ENCODE measurements at regions not wholly inside any gene's neighbourhood (a gene's known extent, or its start where the extent isn't known, plus 50 kb on each side); places are given as distances from the start of the nearest gene placed in this dataset.

DNA sequence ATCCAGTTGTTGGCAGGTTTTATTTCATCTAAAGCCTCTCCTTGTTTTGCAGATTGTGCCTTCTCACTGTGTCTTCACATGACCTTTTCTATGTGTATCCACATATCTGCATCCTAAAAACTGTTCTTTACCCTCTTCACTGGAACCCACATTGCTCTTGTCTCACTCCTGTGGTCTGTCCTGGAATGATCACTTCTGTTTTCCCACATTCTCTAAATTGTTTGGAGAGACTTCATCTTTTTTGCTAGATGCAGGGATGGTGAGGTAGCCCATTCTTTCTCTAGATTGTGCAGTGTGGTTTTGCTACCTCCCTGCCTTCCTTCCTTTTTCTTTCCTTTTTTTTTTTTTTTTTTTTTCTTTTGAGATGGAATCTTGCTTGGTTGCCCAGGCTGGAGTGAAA is 608.6 kb upstream of the MIR17HG start:
- Histone ChIP-seq H3K9ac (ENCODE audit: low read length) (no peak overlapping the region), H3K9me3 (ENCODE audit: insufficient read depth, low read length) (no peaks in the 10 kb centered on the region), H3K9me2 (replicated peaks; ENCODE audit: insufficient read depth, low read length) (no peaks in the 10 kb centered on the region), H2AFZ (ENCODE audit: low read depth, low read length, severe bottlenecking) (no peak overlapping the region), H3K36me3 (ENCODE audit: low read length) (no peaks in the 10 kb centered on the region), H3K4me3 (ENCODE audit: insufficient read depth, low read length, poor library complexity, severe bottlenecking) (no peak overlapping the region), H3F3A (ENCODE audit: insufficient read depth) (no peaks in the 10 kb centered on the region), H3K79me2 (ENCODE audit: insufficient read depth, low read length) (no peaks in the 10 kb centered on the region), H3K27me3 (ENCODE audit: low read length) (no peaks in the 10 kb centered on the region), H3K4me2 (ENCODE audit: low read depth, low read length, poor library complexity, severe bottlenecking) (no peak overlapping the region), H4K20me1 (ENCODE audit: low read depth, low read length) (no peaks in the 10 kb centered on the region), H3K27ac (ENCODE audit: low read depth, low read length) (no peak overlapping the region)
- no peak for TF ChIP-seq EZH2phosphoT487 (conservative IDR thresholded peaks at IDR 0.05; ENCODE audit: low read length)
- TF ChIP-seq, protein P1, sequence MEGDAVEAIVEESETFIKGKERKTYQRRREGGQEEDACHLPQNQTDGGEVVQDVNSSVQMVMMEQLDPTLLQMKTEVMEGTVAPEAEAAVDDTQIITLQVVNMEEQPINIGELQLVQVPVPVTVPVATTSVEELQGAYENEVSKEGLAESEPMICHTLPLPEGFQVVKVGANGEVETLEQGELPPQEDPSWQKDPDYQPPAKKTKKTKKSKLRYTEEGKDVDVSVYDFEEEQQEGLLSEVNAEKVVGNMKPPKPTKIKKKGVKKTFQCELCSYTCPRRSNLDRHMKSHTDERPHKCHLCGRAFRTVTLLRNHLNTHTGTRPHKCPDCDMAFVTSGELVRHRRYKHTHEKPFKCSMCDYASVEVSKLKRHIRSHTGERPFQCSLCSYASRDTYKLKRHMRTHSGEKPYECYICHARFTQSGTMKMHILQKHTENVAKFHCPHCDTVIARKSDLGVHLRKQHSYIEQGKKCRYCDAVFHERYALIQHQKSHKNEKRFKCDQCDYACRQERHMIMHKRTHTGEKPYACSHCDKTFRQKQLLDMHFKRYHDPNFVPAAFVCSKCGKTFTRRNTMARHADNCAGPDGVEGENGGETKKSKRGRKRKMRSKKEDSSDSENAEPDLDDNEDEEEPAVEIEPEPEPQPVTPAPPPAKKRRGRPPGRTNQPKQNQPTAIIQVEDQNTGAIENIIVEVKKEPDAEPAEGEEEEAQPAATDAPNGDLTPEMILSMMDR (IDR thresholded peaks at IDR 0.05; ENCODE audit: insufficient read depth, low read length, poor library complexity, severe bottlenecking), result no peak

DNA sequence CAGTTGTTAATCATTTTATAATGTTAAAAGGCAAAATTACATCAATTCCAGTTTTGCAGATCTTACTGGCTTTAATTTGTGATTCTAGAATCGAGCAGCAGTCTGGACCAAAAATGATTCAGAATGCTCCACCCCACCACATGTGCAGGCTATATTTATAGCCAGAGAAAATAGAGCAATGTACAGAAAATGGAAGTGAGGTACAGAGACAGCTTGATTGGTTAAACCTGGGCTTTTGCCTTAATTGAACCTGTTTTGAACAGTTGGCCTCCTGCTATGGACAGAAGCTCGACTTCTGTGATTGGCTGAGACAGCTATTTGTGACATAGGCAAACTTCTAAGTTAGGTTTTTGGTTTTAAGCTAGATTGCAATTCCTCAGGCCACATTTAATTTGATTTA is 607.4 kb upstream of the MIR17HG start:
- Histone ChIP-seq H3K27ac (ENCODE audit: low read depth, low read length) (no peak overlapping the region), H3K36me3 (ENCODE audit: low read length) (no peaks in the 10 kb centered on the region), H3F3A (ENCODE audit: insufficient read depth) (no peaks in the 10 kb centered on the region), H4K20me1 (ENCODE audit: low read depth, low read length) (no peaks in the 10 kb centered on the region), H3K4me2 (ENCODE audit: low read depth, low read length, poor library complexity, severe bottlenecking) (no peak overlapping the region), H3K79me2 (ENCODE audit: insufficient read depth, low read length) (no peaks in the 10 kb centered on the region), H3K9ac (ENCODE audit: low read length) (no peak overlapping the region), H2AFZ (ENCODE audit: low read depth, low read length, severe bottlenecking) (no peak overlapping the region), H3K4me3 (ENCODE audit: insufficient read depth, low read length, poor library complexity, severe bottlenecking) (no peak overlapping the region), H3K9me2 (replicated peaks; ENCODE audit: insufficient read depth, low read length) (no peaks in the 10 kb centered on the region), H3K9me3 (ENCODE audit: insufficient read depth, low read length) (no peaks in the 10 kb centered on the region), H3K27me3 (ENCODE audit: low read length) (no peaks in the 10 kb centered on the region)
- TF ChIP-seq, protein P1 (IDR thresholded peaks at IDR 0.05; ENCODE audit: insufficient read depth, low read length, poor library complexity, severe bottlenecking), result no peak
- TF ChIP-seq EZH2phosphoT487 (conservative IDR thresholded peaks at IDR 0.05; ENCODE audit: low read length), result no peak

DNA sequence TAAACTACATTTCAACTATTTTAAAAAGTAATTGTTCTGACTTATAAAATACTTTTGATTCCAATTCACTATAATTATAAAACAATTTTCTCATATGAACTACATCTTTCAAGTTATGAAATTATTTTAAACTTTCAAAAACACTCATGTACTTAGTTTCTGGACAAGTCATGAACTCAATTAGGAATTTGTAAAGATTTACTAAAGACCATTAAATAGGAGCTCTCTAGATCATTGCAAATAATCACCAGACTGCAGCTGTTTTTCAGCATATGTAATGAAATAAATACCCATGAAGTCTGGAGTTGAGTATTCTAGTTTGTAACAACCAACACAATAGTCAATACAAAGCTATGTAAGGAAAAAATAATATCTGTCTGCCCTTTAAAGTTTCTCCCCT is 605.1 kb upstream of the MIR17HG start:
- no peaks in the 10 kb centered on the region for H3F3A ChIP-seq (ENCODE audit: insufficient read depth)
- no peaks in the 10 kb centered on the region for H3K27me3 ChIP-seq (ENCODE audit: low read length)
- no peak overlapping the region for H2AFZ ChIP-seq (ENCODE audit: low read depth, low read length, severe bottlenecking)
- no peak overlapping the region for H3K4me2 ChIP-seq (ENCODE audit: low read depth, low read length, poor library complexity, severe bottlenecking)
- H3K27ac ChIP-seq (ENCODE audit: low read depth, low read length), result no peak overlapping the region
- no peak overlapping the region for H3K9ac ChIP-seq (ENCODE audit: low read length)
- H3K9me3 ChIP-seq (ENCODE audit: insufficient read depth, low read length), result no peaks in the 10 kb centered on the region
- no peaks in the 10 kb centered on the region for H4K20me1 ChIP-seq (ENCODE audit: low read depth, low read length)
- H3K9me2 ChIP-seq (replicated peaks; ENCODE audit: insufficient read depth, low read length), result no peaks in the 10 kb centered on the region
- TF ChIP-seq EZH2phosphoT487 (conservative IDR thresholded peaks at IDR 0.05; ENCODE audit: low read length), result no peak
- TF ChIP-seq, protein P1 (IDR thresholded peaks at IDR 0.05; ENCODE audit: insufficient read depth, low read length, poor library complexity, severe bottlenecking), result no peak
- no peaks in the 10 kb centered on the region for H3K36me3 ChIP-seq (ENCODE audit: low read length)
- H3K4me3 ChIP-seq (ENCODE audit: insufficient read depth, low read length, poor library complexity, severe bottlenecking), result no peak overlapping the region
- no peaks in the 10 kb centered on the region for H3K79me2 ChIP-seq (ENCODE audit: insufficient read depth, low read length)
